ENCODE measurements at regions not wholly inside any gene's neighbourhood (a gene's known extent, or its start where the extent isn't known, plus 50 kb on each side); places are given as distances from the start of the nearest gene placed in this dataset.

GRCh38 chr1:58903514-58904298 is 119.9 kb upstream of the JUN start (continued):
- TF ChIP-seq REST (IDR thresholded peaks at IDR 0.05; ENCODE audit: borderline replicate concordance) (0 out of 2 replicates have a peak, but pooled peaks have one; percentile 4), REST (CRISPR knock-in tag; IDR thresholded peaks at IDR 0.05; ENCODE audit: low read depth) (no peak), ZKSCAN8 (CRISPR knock-in tag; IDR thresholded peaks at IDR 0.05) (no peak), ATF7 (IDR thresholded peaks at IDR 0.05) (0 out of 2 replicates have a peak, but pooled peaks have one; percentile 9), ILF3 (IDR thresholded peaks at IDR 0.05; ENCODE audit: borderline replicate concordance) (no peak), MAFK (IDR thresholded peaks at IDR 0.05; ENCODE audit: low read length) (no peak), ZNF444 (CRISPR knock-in tag; IDR thresholded peaks at IDR 0.05) (no peak), PHF8 (IDR thresholded peaks at IDR 0.05; ENCODE audit: borderline replicate concordance, low read length) (peak; percentile 56; the same call in 1 of the 2 replicates), IRF2 (CRISPR knock-in tag; IDR thresholded peaks at IDR 0.05) (no peak), ARID3B (CRISPR knock-in tag; IDR thresholded peaks at IDR 0.05; ENCODE audit: borderline replicate concordance) (no peak), ZNF561 (CRISPR knock-in tag; conservative IDR thresholded peaks at IDR 0.05) (no peak), TFAP4 (CRISPR knock-in tag; IDR thresholded peaks at IDR 0.05; ENCODE audit: borderline replicate concordance) (peak; percentile 23; the same call in 1 of the 2 replicates), ZNF124 (CRISPR knock-in tag; IDR thresholded peaks at IDR 0.05) (no peak), MEF2A (IDR thresholded peaks at IDR 0.05; ENCODE audit: control insufficient read depth, low read depth, low read length) (no peak), EP400 (IDR thresholded peaks at IDR 0.05) (peak; percentile 36; the same call in 1 of the 2 replicates), PHF21A (IDR thresholded peaks at IDR 0.05; ENCODE audit: borderline replicate concordance, low read depth) (no peak), ZNF354B (CRISPR knock-in tag; IDR thresholded peaks at IDR 0.05) (no peak), SMC3 (conservative IDR thresholded peaks at IDR 0.05; ENCODE audit: insufficient read depth, low read depth, low read length) (no peak), C11orf30 (IDR thresholded peaks at IDR 0.05; ENCODE audit: low read depth) (no peak)
